Mesodermal cell (in vitro differentiated cells): ENCODE measurements at regions not wholly inside any gene's neighbourhood (a gene's known extent, or its start where the extent isn't known, plus 50 kb on each side); places are given as distances from the start of the nearest gene placed in this dataset.

Experiments used
- H3K27ac ChIP-seq: 2 replicates; pipeline ENCODE4 v1.7.0; 2013; ENCODE audit warnings: mild to moderate bottlenecking, low read depth, low read length, moderate library complexity; ENCODE audit not compliant: severe bottlenecking
- H3K36me3 ChIP-seq: 2 replicates; pipeline ENCODE4 v1.7.1; 2013; ENCODE audit warnings: mild to moderate bottlenecking, low read length, moderate library complexity; ENCODE audit not compliant: control insufficient read depth, insufficient read depth
- H3K4me1 ChIP-seq: one replicate; pipeline ENCODE4 v1.7.1; 2013; ENCODE audit warnings: mild to moderate bottlenecking, low read length; ENCODE audit not compliant: insufficient read depth, control insufficient read depth, poor library complexity, severe bottlenecking
- H3K4me3 ChIP-seq: 2 replicates; pipeline ENCODE4 v1.7.0; 2013; ENCODE audit warnings: low read length, control low read depth, mild to moderate bottlenecking; ENCODE audit not compliant: insufficient read depth, poor library complexity, severe bottlenecking; ENCODE audit errors: extremely low read depth
- H3K9me3 ChIP-seq: 2 replicates; pipeline ENCODE4 v1.7.1; 2013; ENCODE audit warnings: mild to moderate bottlenecking, low read length, moderate library complexity; ENCODE audit not compliant: control insufficient read depth
- WGBS, 2 experiments: methylation state at CpG; one replicate each; pipeline ENCODE4 v1.1.5; 2013; ENCODE audit warnings: missing lambda C conversion rate in 2 of 2; ENCODE audit not compliant: insufficient coverage in 2 of 2; 5-methylcytosine and 5-hydroxymethylcytosine counted together

- no peak overlapping the region for H3K4me3 ChIP-seq
Measured at GRCh38 chr18:7415081-7415894, 151.8 kb upstream of the PTPRM start.

GRCh38 chr18:7417727-7418126 is 149.4 kb upstream of the PTPRM start:
- Histone ChIP-seq H3K9me3 (no peaks in the 10 kb centered on the region), H3K4me1 (peaks cover 26% of the 10 kb centered on the region), H3K4me3 (no peak overlapping the region), H3K27ac (peak overlapping the region; percentile 43), H3K36me3 (no peaks in the 10 kb centered on the region)
- 69 to 72% methylated on average over 4 of the region's 4 CpGs for WGBS, 2 experiments

More at GRCh38 chr18:7415081-7415894, 151.8 kb upstream of the PTPRM start:
- H3K9me3 ChIP-seq: no peaks in the 10 kb centered on the region
- H3K4me1 ChIP-seq: peaks cover 26% of the 10 kb centered on the region
- no peak overlapping the region for H3K27ac ChIP-seq
- no peaks in the 10 kb centered on the region for H3K36me3 ChIP-seq
- 85 to 92% methylated on average over 2 to 5 of the region's 8 CpGs for WGBS, 2 experiments

- no peaks in the 10 kb centered on the region for H3K36me3 ChIP-seq
- 100% methylated on average over 2 to 3 of the region's 3 CpGs for WGBS, 2 experiments
- H3K4me1 ChIP-seq: no peaks in the 10 kb centered on the region
- no peak overlapping the region for H3K27ac ChIP-seq
- no peaks in the 10 kb centered on the region for H3K9me3 ChIP-seq
- no peak overlapping the region for H3K4me3 ChIP-seq
Measured at GRCh38 chr18:7429831-7430230, 137.3 kb upstream of the PTPRM start.

- Histone ChIP-seq H3K9me3 (no peaks in the 10 kb centered on the region), H3K27ac (no peak overlapping the region), H3K36me3 (no peaks in the 10 kb centered on the region), H3K4me3 (no peak overlapping the region), H3K4me1 (peaks cover 5% of the 10 kb centered on the region)
- 100% methylated on average over 1 of the region's 2 CpGs; no CpG with 5 or more reads in 1 of the 2 experiments for WGBS, 2 experiments
Measured at GRCh38 chr18:7436166-7436565, 130.9 kb upstream of the PTPRM start.

DNA sequence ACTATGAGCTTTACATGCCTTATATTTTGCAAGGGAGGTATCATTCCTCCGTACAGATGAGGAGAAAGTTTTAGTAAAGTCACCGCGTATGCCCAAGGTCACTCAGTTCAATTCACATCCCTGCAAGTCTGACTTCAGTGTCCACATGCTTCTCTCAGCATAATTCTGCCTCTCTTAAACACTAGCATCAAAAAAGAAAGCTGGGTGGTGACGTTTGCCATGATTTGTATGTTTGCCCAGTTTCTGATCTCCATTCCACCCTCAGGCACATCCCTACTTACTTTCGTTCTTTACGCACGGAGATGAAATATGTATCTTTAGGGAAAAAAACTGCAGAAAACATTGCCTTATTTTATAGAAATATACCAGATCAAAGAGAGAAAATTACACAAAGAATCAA is 129.2 kb upstream of the PTPRM start:
- H3K27ac ChIP-seq: no peak overlapping the region
- 100% methylated on average over 2 of the region's 7 CpGs; no CpG with 5 or more reads in 1 of the 2 experiments for WGBS, 2 experiments
- no peaks in the 10 kb centered on the region for H3K36me3 ChIP-seq
- H3K9me3 ChIP-seq: no peaks in the 10 kb centered on the region
- H3K4me3 ChIP-seq: no peak overlapping the region
- H3K4me1 ChIP-seq: peaks cover 5% of the 10 kb centered on the region

DNA sequence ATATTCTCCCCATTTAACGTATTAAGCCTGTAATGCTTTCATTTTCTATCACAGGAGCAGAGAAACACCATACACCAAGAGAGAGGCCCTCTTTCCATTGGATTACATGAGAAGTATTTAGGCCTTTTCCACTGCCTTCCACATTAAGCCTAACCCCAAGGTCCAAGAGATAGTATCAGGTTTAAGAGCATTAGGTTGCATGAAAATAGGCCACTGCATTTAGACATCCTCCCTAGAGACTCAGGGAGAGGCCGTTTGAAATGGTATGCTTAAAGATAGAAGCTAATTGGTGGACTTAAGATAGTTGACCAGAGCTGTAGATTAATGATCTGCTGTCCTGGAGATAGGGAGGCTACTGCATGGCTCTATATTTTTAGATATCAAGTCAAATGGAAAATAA is 128.5 kb upstream of the PTPRM start:
- H3K36me3 ChIP-seq: no peaks in the 10 kb centered on the region
- 61 to 75% methylated on average over 2 of the region's 2 CpGs for WGBS, 2 experiments
- no peak overlapping the region for H3K4me3 ChIP-seq
- no peaks in the 10 kb centered on the region for H3K9me3 ChIP-seq
- H3K27ac ChIP-seq: no peak overlapping the region
- H3K4me1 ChIP-seq: peaks cover 7% of the 10 kb centered on the region

DNA sequence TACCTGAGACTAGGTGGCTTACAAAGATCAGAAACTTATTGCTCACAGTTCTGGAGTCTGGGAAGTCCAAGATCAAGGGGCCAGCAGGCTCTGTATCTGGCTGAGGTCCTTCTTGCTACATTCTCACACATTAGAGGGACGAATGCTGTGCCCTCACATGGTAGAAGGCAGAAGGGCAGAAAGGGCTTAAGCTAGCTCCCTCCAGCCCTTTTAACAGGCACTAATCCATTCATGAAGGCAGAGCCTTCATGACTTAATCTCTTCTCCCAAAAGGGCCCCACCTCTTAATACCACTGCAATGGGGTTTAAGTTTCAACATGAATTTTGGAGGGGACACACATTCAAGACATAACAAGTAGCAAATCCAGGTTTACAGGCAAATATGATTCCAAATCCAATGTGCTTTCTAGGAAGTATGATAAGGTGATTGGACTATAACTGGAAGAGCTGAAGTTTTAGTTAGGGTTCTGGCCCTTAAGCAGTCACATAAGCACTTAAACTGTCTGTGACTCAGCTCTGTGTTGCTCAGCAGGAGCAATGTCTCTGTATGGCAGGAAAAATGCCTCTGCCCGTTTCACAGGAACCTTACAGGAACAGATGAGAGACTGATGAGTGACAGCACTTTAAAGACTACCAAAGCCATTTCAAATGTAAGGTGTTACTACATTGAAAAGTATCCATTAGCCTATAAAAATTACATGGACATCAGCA is 119.6 kb upstream of the PTPRM start:
- 43 to 86% methylated on average over 1 to 2 of the region's 2 CpGs for WGBS, 2 experiments
- no peaks in the 10 kb centered on the region for H3K36me3 ChIP-seq
- H3K4me3 ChIP-seq: no peak overlapping the region
- H3K4me1 ChIP-seq: peaks cover 4% of the 10 kb centered on the region
- H3K27ac ChIP-seq: no peak overlapping the region
- H3K9me3 ChIP-seq: no peaks in the 10 kb centered on the region

DNA sequence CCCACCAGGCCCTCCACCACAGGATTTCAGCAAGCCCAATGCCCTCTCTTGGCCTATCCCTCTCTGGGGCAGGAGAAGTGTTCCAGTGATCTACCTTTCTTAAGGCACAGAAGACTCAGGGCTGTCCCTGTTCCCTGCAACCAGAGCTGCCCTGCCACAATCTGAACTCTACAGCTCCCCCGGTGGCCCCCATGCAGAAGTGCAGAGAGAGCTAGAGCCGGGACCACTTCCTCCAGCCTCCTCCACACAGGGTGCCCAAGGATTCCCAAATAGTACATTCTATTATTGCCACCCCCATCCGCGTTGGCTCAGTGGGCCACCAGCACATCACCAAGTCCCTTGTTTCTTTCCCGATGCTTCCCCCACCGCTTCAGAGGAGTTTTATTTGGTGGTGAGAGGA is 114.8 kb upstream of the PTPRM start:
- Histone ChIP-seq H3K27ac (no peak overlapping the region), H3K4me1 (no peaks in the 10 kb centered on the region), H3K9me3 (no peaks in the 10 kb centered on the region), H3K4me3 (no peak overlapping the region), H3K36me3 (no peaks in the 10 kb centered on the region)
- WGBS, 2 experiments: 0 to 8% methylated on average over 2 of the region's 6 CpGs

GRCh38 chr18:7454429-7454828 is 112.7 kb upstream of the PTPRM start:
- Histone ChIP-seq H3K4me1 (no peaks in the 10 kb centered on the region), H3K4me3 (no peak overlapping the region), H3K27ac (no peak overlapping the region), H3K9me3 (no peaks in the 10 kb centered on the region), H3K36me3 (no peaks in the 10 kb centered on the region)
- WGBS, 2 experiments: 91 to 94% methylated on average over 4 to 5 of the region's 6 CpGs

DNA sequence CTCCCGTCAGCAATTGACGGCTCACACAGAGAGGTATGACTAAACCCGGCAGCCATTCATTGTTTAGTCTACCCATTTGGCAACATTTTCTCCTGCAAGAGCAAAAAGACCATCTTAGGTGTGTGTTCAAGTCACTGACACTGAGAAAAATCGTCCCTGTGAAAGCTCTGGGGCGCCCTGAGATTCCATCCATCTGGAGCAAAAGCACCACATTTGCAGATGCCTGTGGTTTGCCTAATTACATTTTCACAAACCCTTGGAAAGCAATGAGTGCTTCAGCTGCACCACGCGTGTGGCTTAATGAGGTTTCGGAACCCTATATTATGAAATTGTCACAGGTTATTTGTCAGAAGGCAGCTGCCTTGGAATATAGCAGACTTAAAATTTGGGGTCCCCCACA is 110.7 kb upstream of the PTPRM start:
- H3K4me1 ChIP-seq: no peaks in the 10 kb centered on the region
- H3K36me3 ChIP-seq: no peaks in the 10 kb centered on the region
- H3K4me3 ChIP-seq: no peak overlapping the region
- 87 to 90% methylated on average over 5 to 7 of the region's 8 CpGs for WGBS, 2 experiments
- no peaks in the 10 kb centered on the region for H3K9me3 ChIP-seq
- H3K27ac ChIP-seq: no peak overlapping the region

- Histone ChIP-seq H3K9me3 (no peaks in the 10 kb centered on the region), H3K27ac (no peak overlapping the region), H3K4me3 (no peak overlapping the region), H3K4me1 (no peaks in the 10 kb centered on the region), H3K36me3 (no peaks in the 10 kb centered on the region)
- WGBS, 2 experiments: 73 to 79% methylated on average over 3 of the region's 6 CpGs
Measured at GRCh38 chr18:7457262-7457661, 109.9 kb upstream of the PTPRM start.
